HUES48 (cell line): ENCODE measurements at regions not wholly inside any gene's neighbourhood (a gene's known extent, or its start where the extent isn't known, plus 50 kb on each side); places are given as distances from the start of the nearest gene placed in this dataset.

Experiments
- H3K27ac ChIP-seq: one replicate; pipeline ENCODE4 v1.7.0; 2013; ENCODE audit warnings: low read depth, low read length, inconsistent platforms
- H3K27me3 ChIP-seq: 2 replicates; pipeline ENCODE4 v1.6.1; 2013; ENCODE audit warnings: mild to moderate bottlenecking, low read length; ENCODE audit not compliant: control insufficient read depth, insufficient read depth
- H3K36me3 ChIP-seq: 2 replicates; pipeline ENCODE4 v1.6.1; 2013; ENCODE audit warnings: low read length; ENCODE audit not compliant: control insufficient read depth, insufficient read depth
- H3K4me1 ChIP-seq: 2 replicates; pipeline ENCODE4 v1.6.1; 2013; ENCODE audit warnings: mild to moderate bottlenecking, low read length; ENCODE audit not compliant: control insufficient read depth, insufficient read depth
- H3K4me3 ChIP-seq: 2 replicates; pipeline ENCODE4 v1.5.1; 2013; ENCODE audit warnings: mild to moderate bottlenecking, low read depth, low read length
- H3K9ac ChIP-seq: 2 replicates; pipeline ENCODE4 v1.6.1; 2013; ENCODE audit warnings: mild to moderate bottlenecking, low read depth, low read length, moderate library complexity
- H3K9me3 ChIP-seq: 2 replicates; pipeline ENCODE4 v1.6.1; 2013; ENCODE audit warnings: low read length; ENCODE audit not compliant: control insufficient read depth, insufficient read depth

GRCh38 chr1:218024211-218024720 lies 260.8 kb upstream of the RRP15 start:
- Histone ChIP-seq H3K4me3 (no peak overlapping the region), H3K4me1 (peaks cover 12% of the 10 kb centered on the region), H3K27me3 (no peaks in the 10 kb centered on the region), H3K27ac (no peak overlapping the region), H3K9me3 (peaks cover 19% of the 10 kb centered on the region; the same call in 1 of the 2 replicates), H3K36me3 (no peaks in the 10 kb centered on the region), H3K9ac (no peak overlapping the region)

- H3K27ac ChIP-seq = no peak overlapping the region
- no peaks in the 10 kb centered on the region for H3K27me3 ChIP-seq
- H3K9me3 ChIP-seq = peaks cover 12% of the 10 kb centered on the region; the same call in 1 of the 2 replicates
- no peaks in the 10 kb centered on the region for H3K36me3 ChIP-seq
- no peak overlapping the region for H3K9ac ChIP-seq
- H3K4me1 ChIP-seq = peaks cover 13% of the 10 kb centered on the region
- no peak overlapping the region for H3K4me3 ChIP-seq
Observed at GRCh38 chr1:218025454-218025853, 259.6 kb upstream of the RRP15 start.

- no peak overlapping the region for H3K4me3 ChIP-seq
- H3K27ac ChIP-seq = no peak overlapping the region
- no peaks in the 10 kb centered on the region for H3K27me3 ChIP-seq
- H3K4me1 ChIP-seq = peaks cover 30% of the 10 kb centered on the region
- no peaks in the 10 kb centered on the region for H3K9me3 ChIP-seq
- H3K9ac ChIP-seq = no peak overlapping the region
- H3K36me3 ChIP-seq = no peaks in the 10 kb centered on the region
Observed at GRCh38 chr1:218027152-218027551, 257.9 kb upstream of the RRP15 start.

GRCh38 chr1:218030846-218031245 lies 254.2 kb upstream of the RRP15 start:
- Histone ChIP-seq H3K27ac (no peak overlapping the region), H3K4me1 (peaks cover 50% of the 10 kb centered on the region), H3K9me3 (no peaks in the 10 kb centered on the region), H3K9ac (no peak overlapping the region), H3K36me3 (no peaks in the 10 kb centered on the region), H3K4me3 (no peak overlapping the region), H3K27me3 (no peaks in the 10 kb centered on the region)

- H3K4me1 ChIP-seq = peaks cover 50% of the 10 kb centered on the region
- no peaks in the 10 kb centered on the region for H3K27me3 ChIP-seq
- no peak overlapping the region for H3K27ac ChIP-seq
- no peaks in the 10 kb centered on the region for H3K36me3 ChIP-seq
- H3K9me3 ChIP-seq = no peaks in the 10 kb centered on the region
- H3K4me3 ChIP-seq = no peak overlapping the region
- H3K9ac ChIP-seq = no peak overlapping the region
Observed at GRCh38 chr1:218031901-218032300, 253.2 kb upstream of the RRP15 start.

- H3K27ac ChIP-seq = peak overlapping the region; percentile 75
- no peak overlapping the region for H3K9ac ChIP-seq
- H3K27me3 ChIP-seq = no peaks in the 10 kb centered on the region
- no peaks in the 10 kb centered on the region for H3K36me3 ChIP-seq
- H3K4me3 ChIP-seq = peak overlapping the region; percentile 4
- no peaks in the 10 kb centered on the region for H3K9me3 ChIP-seq
- H3K4me1 ChIP-seq = peaks cover 50% of the 10 kb centered on the region
Observed at GRCh38 chr1:218034468-218034867, 250.6 kb upstream of the RRP15 start.

GRCh38 chr1:218048828-218049420 lies 236.2 kb upstream of the RRP15 start:
- no peaks in the 10 kb centered on the region for H3K36me3 ChIP-seq
- H3K27me3 ChIP-seq = no peaks in the 10 kb centered on the region
- H3K4me3 ChIP-seq = no peak overlapping the region
- no peak overlapping the region for H3K9ac ChIP-seq
- H3K27ac ChIP-seq = no peak overlapping the region
- H3K4me1 ChIP-seq = 0 out of 2 replicates have a peak, but pooled peaks cover 3% of the 10 kb centered on the region
- no peaks in the 10 kb centered on the region for H3K9me3 ChIP-seq

- Histone ChIP-seq H3K9me3 (no peaks in the 10 kb centered on the region), H3K27me3 (no peaks in the 10 kb centered on the region), H3K4me1 (0 out of 2 replicates have a peak, but pooled peaks cover 3% of the 10 kb centered on the region), H3K4me3 (no peak overlapping the region), H3K36me3 (no peaks in the 10 kb centered on the region), H3K27ac (no peak overlapping the region), H3K9ac (no peak overlapping the region)
Observed at GRCh38 chr1:218049641-218050040, 235.5 kb upstream of the RRP15 start.

GRCh38 chr1:218058730-218059129 lies 226.4 kb upstream of the RRP15 start:
- no peak overlapping the region for H3K27ac ChIP-seq
- H3K9me3 ChIP-seq = no peaks in the 10 kb centered on the region
- H3K4me3 ChIP-seq = no peak overlapping the region
- H3K4me1 ChIP-seq = no peaks in the 10 kb centered on the region
- H3K36me3 ChIP-seq = no peaks in the 10 kb centered on the region
- H3K27me3 ChIP-seq = no peaks in the 10 kb centered on the region
- no peak overlapping the region for H3K9ac ChIP-seq

GRCh38 chr1:218064426-218064825 lies 220.7 kb upstream of the RRP15 start:
- H3K4me3 ChIP-seq = no peak overlapping the region
- no peaks in the 10 kb centered on the region for H3K4me1 ChIP-seq
- H3K27ac ChIP-seq = no peak overlapping the region
- H3K36me3 ChIP-seq = no peaks in the 10 kb centered on the region
- H3K9me3 ChIP-seq = no peaks in the 10 kb centered on the region
- no peaks in the 10 kb centered on the region for H3K27me3 ChIP-seq
- H3K9ac ChIP-seq = no peak overlapping the region

GRCh38 chr1:218066332-218066731 lies 218.8 kb upstream of the RRP15 start:
- Histone ChIP-seq H3K36me3 (no peaks in the 10 kb centered on the region), H3K27ac (no peak overlapping the region), H3K27me3 (no peaks in the 10 kb centered on the region), H3K9me3 (no peaks in the 10 kb centered on the region), H3K4me3 (no peak overlapping the region), H3K4me1 (no peaks in the 10 kb centered on the region), H3K9ac (no peak overlapping the region)
